IPS-15b (cell line): ENCODE measurements at regions not wholly inside any gene's neighbourhood (a gene's known extent, or its start where the extent isn't known, plus 50 kb on each side); places are given as distances from the start of the nearest gene placed in this dataset.

ENCODE experiments used
- H3K27me3 ChIP-seq: one replicate; pipeline ENCODE4 v1.6.1; 2013; ENCODE audit warnings: low read length; ENCODE audit not compliant: control insufficient read depth, insufficient read depth
- H3K36me3 ChIP-seq: one replicate; pipeline ENCODE4 v1.6.1; 2013; ENCODE audit warnings: low read length; ENCODE audit not compliant: control insufficient read depth, insufficient read depth
- H3K4me1 ChIP-seq: one replicate; pipeline ENCODE4 v1.6.1; 2013; ENCODE audit warnings: mild to moderate bottlenecking, low read length; ENCODE audit not compliant: control insufficient read depth, insufficient read depth
- H3K4me3 ChIP-seq: one replicate; pipeline ENCODE4 v1.5.1; 2013; ENCODE audit warnings: low read depth, low read length
- H3K9ac ChIP-seq: one replicate; pipeline ENCODE4 v1.6.1; 2013; ENCODE audit warnings: low read depth, mild to moderate bottlenecking, low read length
- H3K9me3 ChIP-seq: one replicate; pipeline ENCODE4 v1.6.1; 2013; ENCODE audit warnings: mild to moderate bottlenecking, low read length; ENCODE audit not compliant: control insufficient read depth, insufficient read depth

DNA sequence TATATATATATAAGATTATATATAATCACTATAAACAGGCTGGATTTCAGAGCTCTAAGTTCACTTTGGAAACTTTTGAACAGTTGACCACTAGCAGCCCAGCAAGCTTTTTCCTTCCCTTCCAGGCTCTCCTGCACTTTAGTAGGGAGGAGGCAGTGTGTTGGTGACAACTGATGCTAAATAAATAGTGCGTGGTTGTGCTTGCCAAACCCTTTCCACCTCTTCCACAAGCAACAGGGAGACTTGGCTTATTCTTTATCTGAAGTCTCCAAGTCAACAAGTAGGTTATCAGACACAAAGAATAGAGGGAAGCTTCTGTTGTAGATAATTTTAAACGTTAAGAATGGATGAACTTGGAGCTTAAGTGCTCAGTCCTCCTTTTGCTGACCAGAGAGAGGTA, 408.2 kb upstream of the HNRNPA3 start:
- Histone ChIP-seq H3K9ac (no peak overlapping the region), H3K4me1 (no peaks in the 10 kb centered on the region), H3K4me3 (no peak overlapping the region), H3K36me3 (no peaks in the 10 kb centered on the region), H3K27me3 (no peaks in the 10 kb centered on the region), H3K9me3 (no peaks in the 10 kb centered on the region)

DNA sequence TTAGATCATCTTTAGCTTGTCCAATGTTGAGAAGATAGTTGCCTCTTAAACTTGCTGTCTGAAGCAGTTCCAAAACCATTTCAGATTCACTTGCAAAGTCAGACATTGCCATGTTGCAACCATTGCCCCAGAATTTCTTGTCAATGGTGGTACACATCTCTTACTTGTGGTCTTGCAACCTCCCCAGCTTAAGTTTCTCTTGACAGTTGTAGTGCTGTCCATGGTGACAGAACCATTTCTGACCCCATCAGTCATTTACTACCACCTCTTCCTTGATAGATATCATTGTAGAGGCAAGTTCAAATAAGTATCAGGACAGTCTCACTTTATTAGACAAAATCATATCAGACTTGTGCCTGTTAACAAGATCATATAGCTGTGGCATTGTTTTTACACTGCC, 407.2 kb upstream of the HNRNPA3 start:
- Histone ChIP-seq H3K9ac (no peak overlapping the region), H3K36me3 (no peaks in the 10 kb centered on the region), H3K9me3 (no peaks in the 10 kb centered on the region), H3K4me3 (no peak overlapping the region), H3K4me1 (no peaks in the 10 kb centered on the region), H3K27me3 (no peaks in the 10 kb centered on the region)

DNA sequence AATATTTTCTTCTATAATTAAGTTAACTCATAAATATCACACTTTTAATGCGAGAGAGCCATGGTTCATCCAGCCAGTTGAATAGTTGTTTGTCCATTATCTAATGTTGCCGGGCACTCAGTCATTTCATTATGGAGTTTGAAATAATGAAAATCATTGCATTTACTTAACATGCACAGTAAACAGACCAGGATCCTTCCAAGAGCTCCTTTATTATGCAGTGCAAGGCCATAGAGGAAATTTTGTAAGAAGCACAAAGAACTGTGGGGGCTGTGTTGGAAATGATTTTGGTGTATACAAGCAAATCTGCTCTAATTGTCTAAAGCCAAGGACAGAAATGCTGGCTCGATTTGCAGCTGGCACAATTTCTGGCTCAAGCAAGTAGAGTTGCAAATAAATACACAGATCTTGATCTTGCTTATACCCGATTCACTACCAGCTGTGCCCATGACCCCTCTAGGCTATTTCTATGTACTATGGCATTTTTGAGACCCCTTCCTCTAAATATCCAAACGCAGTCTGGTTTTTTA, 400.3 kb upstream of the HNRNPA3 start:
- H3K4me3 ChIP-seq: no peak overlapping the region
- H3K27me3 ChIP-seq: no peaks in the 10 kb centered on the region
- H3K36me3 ChIP-seq: no peaks in the 10 kb centered on the region
- no peak overlapping the region for H3K9ac ChIP-seq
- peaks cover 15% of the 10 kb centered on the region for H3K4me1 ChIP-seq
- no peaks in the 10 kb centered on the region for H3K9me3 ChIP-seq

DNA sequence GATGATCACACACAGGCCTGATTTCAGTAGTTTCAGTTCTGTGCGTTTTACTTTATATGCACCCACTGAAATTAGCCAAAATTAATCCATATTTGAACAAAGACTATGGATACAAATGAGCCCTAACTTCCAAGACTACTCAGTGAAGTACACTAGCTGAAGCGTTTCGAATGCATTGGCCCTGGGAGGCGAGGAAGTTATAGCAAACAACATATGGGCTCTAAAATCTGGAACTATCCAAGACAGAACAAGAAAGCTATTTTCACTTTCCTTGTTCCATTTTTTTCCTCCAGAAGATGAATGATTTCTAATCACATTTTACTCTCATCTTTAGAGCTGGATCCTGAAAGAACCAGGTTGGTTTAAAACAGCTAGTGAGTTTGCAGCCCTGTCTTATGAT, 399.4 kb upstream of the HNRNPA3 start:
- peaks cover 18% of the 10 kb centered on the region for H3K4me1 ChIP-seq
- no peaks in the 10 kb centered on the region for H3K27me3 ChIP-seq
- no peak overlapping the region for H3K4me3 ChIP-seq
- H3K36me3 ChIP-seq: no peaks in the 10 kb centered on the region
- H3K9ac ChIP-seq: no peak overlapping the region
- H3K9me3 ChIP-seq: no peaks in the 10 kb centered on the region

DNA sequence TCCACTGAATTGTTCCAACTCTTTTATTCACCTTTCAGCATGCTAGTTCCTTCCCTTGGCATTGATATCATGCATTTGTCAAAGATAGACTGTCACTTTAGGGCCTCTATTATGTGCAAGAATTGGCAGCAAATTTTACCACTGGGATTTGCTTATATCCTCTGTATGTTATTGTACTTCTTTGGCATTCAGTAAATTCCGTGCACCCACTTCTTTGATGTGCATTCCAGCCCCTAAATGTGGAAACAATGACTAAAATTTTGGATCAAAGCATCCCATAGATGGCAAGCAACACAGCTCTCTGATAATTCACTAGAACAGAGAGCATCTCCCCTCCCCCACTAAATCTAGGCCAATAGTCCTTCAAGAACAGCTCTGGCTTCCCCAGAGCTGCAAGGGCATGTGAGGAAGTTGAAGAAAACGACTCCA, 399.0 kb upstream of the HNRNPA3 start:
- Histone ChIP-seq H3K36me3 (no peaks in the 10 kb centered on the region), H3K4me3 (no peak overlapping the region), H3K27me3 (no peaks in the 10 kb centered on the region), H3K9me3 (no peaks in the 10 kb centered on the region), H3K4me1 (peaks cover 19% of the 10 kb centered on the region), H3K9ac (no peak overlapping the region)

DNA sequence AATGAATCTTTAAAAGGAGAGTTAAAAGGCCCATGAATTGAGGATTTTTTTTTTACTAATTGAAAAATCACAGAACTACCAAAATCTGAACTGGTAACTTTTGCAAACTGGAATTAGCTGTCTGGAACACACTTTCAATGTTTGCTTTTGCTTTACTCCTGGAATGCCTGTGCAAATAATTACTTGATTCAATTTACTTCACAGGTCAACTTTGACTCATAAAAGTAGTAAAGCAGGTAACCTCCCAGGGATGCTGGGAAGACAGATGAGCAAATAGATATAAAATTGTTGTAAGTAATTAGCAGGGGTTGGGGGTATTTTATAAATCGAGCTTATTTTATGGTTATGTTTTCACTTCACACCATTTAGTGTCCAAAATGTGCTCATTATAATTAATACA, 398.3 kb upstream of the HNRNPA3 start:
- Histone ChIP-seq H3K4me1 (peaks cover 25% of the 10 kb centered on the region), H3K27me3 (no peaks in the 10 kb centered on the region), H3K36me3 (no peaks in the 10 kb centered on the region), H3K9me3 (no peaks in the 10 kb centered on the region), H3K9ac (no peak overlapping the region), H3K4me3 (no peak overlapping the region)

DNA sequence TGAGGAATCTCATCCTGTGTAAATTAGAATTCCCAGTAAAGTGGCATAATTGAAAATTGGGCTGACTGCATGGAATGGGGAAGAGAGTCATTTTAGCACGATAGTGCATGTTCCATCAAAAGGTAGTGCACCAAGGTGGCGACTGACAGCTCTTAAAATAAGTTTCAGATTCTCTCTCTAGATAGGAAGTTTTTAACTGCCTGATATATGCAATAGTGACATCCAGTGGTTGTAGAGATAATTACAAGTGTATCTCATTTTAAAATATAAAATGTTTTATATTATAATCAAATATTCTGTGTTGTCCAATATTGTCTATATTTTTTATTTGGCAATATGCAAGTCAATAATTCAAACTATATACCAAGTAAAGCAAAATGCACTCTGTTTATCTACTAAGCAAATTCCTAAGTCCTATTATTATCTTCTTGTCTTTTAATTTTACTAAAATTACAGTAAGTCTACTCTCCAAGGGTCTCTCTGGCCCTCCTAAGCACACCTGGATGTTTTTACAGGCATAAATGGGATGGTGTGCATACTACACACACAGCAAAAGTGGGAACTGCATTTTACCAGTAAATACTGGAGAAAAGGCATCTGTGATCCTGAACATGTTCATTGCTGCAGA, 397.7 kb upstream of the HNRNPA3 start:
- H3K9me3 ChIP-seq: no peaks in the 10 kb centered on the region
- H3K9ac ChIP-seq: no peak overlapping the region
- no peaks in the 10 kb centered on the region for H3K27me3 ChIP-seq
- no peak overlapping the region for H3K4me3 ChIP-seq
- H3K36me3 ChIP-seq: no peaks in the 10 kb centered on the region
- peaks cover 25% of the 10 kb centered on the region for H3K4me1 ChIP-seq

DNA sequence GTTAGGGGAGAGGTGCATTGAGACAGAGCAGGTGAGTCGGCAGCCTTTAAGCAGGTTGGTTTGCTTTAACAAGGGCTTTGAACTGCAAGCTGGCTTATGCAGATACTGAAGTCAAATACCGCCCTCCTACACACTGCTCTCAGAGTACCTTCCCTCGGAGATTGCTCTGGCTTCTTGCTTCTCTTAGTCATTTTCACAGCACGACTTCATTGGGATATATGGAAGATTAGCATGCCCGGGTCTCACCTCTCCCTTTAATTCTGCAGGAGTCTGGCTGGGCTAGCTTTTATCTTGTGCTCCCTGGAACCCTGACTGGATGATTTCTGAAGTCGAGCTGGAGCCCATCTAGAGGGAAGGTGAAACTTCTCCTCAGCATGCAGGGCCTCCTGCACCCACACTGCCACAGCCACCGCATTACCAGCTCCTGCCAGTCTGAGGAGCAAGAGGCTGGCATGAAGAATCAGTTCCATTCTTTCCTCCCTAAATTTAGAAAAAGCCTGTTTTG, 395.5 kb upstream of the HNRNPA3 start:
- H3K4me1 ChIP-seq: peaks cover 25% of the 10 kb centered on the region
- no peak overlapping the region for H3K9ac ChIP-seq
- no peaks in the 10 kb centered on the region for H3K27me3 ChIP-seq
- H3K36me3 ChIP-seq: no peaks in the 10 kb centered on the region
- no peaks in the 10 kb centered on the region for H3K9me3 ChIP-seq
- no peak overlapping the region for H3K4me3 ChIP-seq

DNA sequence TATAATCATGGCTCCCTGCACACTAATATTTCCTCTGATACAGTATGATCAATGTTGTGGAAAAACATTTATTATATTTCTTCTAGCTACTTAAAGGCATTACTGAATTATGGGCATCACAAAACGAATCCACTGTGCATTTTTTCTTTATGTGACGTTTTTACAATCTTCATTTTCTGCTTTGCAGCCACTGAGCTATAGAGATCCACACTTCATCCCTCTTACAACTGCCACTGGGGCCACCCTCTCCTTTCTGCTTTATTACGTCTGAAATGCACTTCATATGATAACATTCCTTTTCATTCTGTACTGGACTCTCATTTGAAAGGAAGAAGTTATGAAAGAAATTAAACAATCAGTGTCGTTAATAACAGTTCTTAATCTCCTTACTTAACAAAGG, 394.5 kb upstream of the HNRNPA3 start:
- H3K4me3 ChIP-seq: no peak overlapping the region
- H3K4me1 ChIP-seq: peaks cover 25% of the 10 kb centered on the region
- H3K9me3 ChIP-seq: no peaks in the 10 kb centered on the region
- no peaks in the 10 kb centered on the region for H3K36me3 ChIP-seq
- no peak overlapping the region for H3K9ac ChIP-seq
- H3K27me3 ChIP-seq: no peaks in the 10 kb centered on the region

DNA sequence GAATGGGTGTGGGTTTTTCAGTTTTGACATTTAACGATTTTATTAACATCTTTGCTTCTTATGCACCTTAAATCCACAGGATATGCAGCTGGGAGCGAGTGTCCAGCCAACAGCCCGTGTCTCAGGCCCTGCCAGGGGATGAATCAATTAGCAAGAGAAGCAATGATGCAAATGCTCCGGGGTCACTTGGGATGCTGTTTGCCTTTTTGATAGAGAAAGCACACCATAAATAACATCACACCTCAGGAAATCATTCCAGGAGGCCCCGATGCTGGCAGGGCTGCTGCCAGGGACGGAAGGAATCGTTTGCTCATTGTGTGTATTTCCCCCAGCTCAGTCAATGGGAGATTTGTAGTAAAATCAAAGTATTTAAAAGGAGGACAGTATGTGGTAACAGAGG, 394.0 kb upstream of the HNRNPA3 start:
- Histone ChIP-seq H3K4me1 (peaks cover 21% of the 10 kb centered on the region), H3K9me3 (no peaks in the 10 kb centered on the region), H3K9ac (no peak overlapping the region), H3K4me3 (no peak overlapping the region), H3K36me3 (no peaks in the 10 kb centered on the region), H3K27me3 (no peaks in the 10 kb centered on the region)

DNA sequence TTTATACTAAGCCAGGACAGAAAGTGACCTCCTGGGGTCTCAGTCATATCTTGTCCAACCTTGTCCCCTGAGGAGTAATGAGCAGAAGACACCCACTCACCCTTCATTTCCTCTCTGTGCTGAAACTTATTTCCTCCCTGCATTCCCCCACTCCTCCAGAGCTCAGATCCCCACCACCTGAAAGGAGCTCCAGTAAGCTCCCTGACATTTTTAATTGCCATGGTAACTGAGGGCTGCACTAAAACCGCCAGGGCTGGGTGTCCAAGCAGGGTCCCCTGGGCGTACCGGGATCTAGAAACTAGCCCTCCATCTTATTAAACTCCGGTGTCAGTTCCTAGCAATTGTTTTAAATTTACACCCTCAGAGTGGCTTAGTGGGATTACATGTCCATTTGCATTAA, 393.3 kb upstream of the HNRNPA3 start:
- no peaks in the 10 kb centered on the region for H3K9me3 ChIP-seq
- H3K4me1 ChIP-seq: peaks cover 15% of the 10 kb centered on the region
- no peaks in the 10 kb centered on the region for H3K27me3 ChIP-seq
- H3K4me3 ChIP-seq: no peak overlapping the region
- H3K36me3 ChIP-seq: no peaks in the 10 kb centered on the region
- H3K9ac ChIP-seq: no peak overlapping the region

DNA sequence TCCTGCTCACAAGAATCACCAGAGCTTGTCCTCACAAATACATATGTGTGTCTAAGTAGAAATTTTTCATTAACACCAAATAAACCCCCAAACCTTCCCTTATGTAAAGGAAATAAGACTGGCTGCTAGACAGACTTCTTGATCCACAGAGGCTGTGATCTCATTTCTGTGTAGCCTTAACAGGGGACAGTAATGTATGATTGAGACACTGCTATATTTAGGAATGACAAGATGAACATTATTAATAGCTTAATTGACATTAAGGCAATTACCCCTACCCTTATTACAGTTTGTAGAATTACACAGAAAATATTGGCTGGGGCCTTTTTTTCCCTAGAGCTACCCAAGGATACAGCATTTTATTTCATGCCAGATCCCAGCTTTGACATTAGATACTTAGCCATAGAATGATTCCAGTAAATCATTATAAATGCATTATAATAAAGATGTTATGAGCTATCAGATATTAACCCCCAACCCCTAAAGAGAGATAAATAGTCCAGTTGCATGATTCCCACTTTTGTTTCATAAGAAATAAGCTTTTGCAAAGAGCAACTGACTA, 392.1 kb upstream of the HNRNPA3 start:
- Histone ChIP-seq H3K9me3 (no peaks in the 10 kb centered on the region), H3K36me3 (no peaks in the 10 kb centered on the region), H3K4me3 (no peak overlapping the region), H3K9ac (no peak overlapping the region), H3K4me1 (peaks cover 11% of the 10 kb centered on the region), H3K27me3 (no peaks in the 10 kb centered on the region)
